CD4-positive, alpha-beta T cell treated with Interleukin-15 for 4 hours (primary cell): ENCODE measurements at regions not wholly inside any gene's neighbourhood (a gene's known extent, or its start where the extent isn't known, plus 50 kb on each side); places are given as distances from the start of the nearest gene placed in this dataset.

Experiments
- DNase-seq: peaks from one replicate; pipeline ENCODE4 v3.0.0-alpha.2; 2020; ENCODE audit warnings: low spot score

- DNase-seq = no peak
Measured at GRCh38 chr4:53688186-53688790, 97.0 kb upstream of the LNX1 start.

- DNase-seq = no peak
Measured at GRCh38 chr4:53686521-53686920, 95.2 kb upstream of the LNX1 start.

GRCh38 chr4:53684136-53685130, 93.1 kb upstream of the LNX1 start:
- no peak for DNase-seq

GRCh38 chr4:53682908-53683307, 91.6 kb upstream of the LNX1 start:
- no peak for DNase-seq

GRCh38 chr4:53682196-53682595, 90.9 kb upstream of the LNX1 start:
- no peak for DNase-seq

- DNase-seq = no peak
Measured at GRCh38 chr4:53680598-53680997, 89.3 kb upstream of the LNX1 start.

- no peak for DNase-seq
Measured at GRCh38 chr4:53680168-53680567, 88.9 kb upstream of the LNX1 start.

GRCh38 chr4:53676402-53676871, 85.2 kb upstream of the LNX1 start:
- no peak for DNase-seq

- no peak for DNase-seq
Measured at GRCh38 chr4:53674903-53675302, 83.6 kb upstream of the LNX1 start.

- DNase-seq = no peak
Measured at GRCh38 chr4:53672873-53673272, 81.6 kb upstream of the LNX1 start.

- no peak for DNase-seq
Measured at GRCh38 chr4:53671757-53672156, 80.5 kb upstream of the LNX1 start.

- no peak for DNase-seq
Measured at GRCh38 chr4:53659737-53660136, 68.5 kb upstream of the LNX1 start.

- no peak for DNase-seq
Measured at GRCh38 chr4:53659112-53659511, 67.8 kb upstream of the LNX1 start.

GRCh38 chr4:53658029-53658428, 66.7 kb upstream of the LNX1 start:
- DNase-seq = no peak

- DNase-seq = no peak
Measured at GRCh38 chr4:53656421-53656981, 65.2 kb upstream of the LNX1 start.

- DNase-seq = no peak
Measured at GRCh38 chr4:53654300-53654758, 63.0 kb upstream of the LNX1 start.

- DNase-seq = no peak
Measured at GRCh38 chr4:53653484-53654053, 62.3 kb upstream of the LNX1 start.

- no peak for DNase-seq
Measured at GRCh38 chr4:53651156-53651735, 60.0 kb upstream of the LNX1 start.

- no peak for DNase-seq
Measured at GRCh38 chr4:53649357-53649756, 58.1 kb upstream of the LNX1 start.

GRCh38 chr4:53647547-53647946, 56.3 kb upstream of the LNX1 start:
- no peak for DNase-seq

- DNase-seq = no peak
Measured at GRCh38 chr4:53646795-53647194, 55.5 kb upstream of the LNX1 start.

GRCh38 chr4:53645108-53645507, 53.8 kb upstream of the LNX1 start:
- no peak for DNase-seq
